H1 (cell line): ENCODE measurements at regions not wholly inside any gene's neighbourhood (a gene's known extent, or its start where the extent isn't known, plus 50 kb on each side); places are given as distances from the start of the nearest gene placed in this dataset.

Experiments
- CTCF ChIA-PET: fragments of 300-600 bp; sonication (Branson Sonifier 250); formaldehyde crosslinking; loops from one replicate; lab custom pipeline; 2021; ENCODE audit not compliant: partially characterized antibody; lab: Charles Lee
- POLR2A ChIA-PET: fragments of 300-600 bp; sonication (Branson Sonifier 250); formaldehyde crosslinking; loops from one replicate; lab custom pipeline; 2021; ENCODE audit warnings: inconsistent platforms; ENCODE audit not compliant: partially characterized antibody; lab: Charles Lee
- DNase-seq, 2 experiments: peaks; one replicate each; pipeline versions ENCODE4 v3.0.0 to v3.0.0-alpha.2; 2010 to 2022; ENCODE audit warnings: low spot score in 2 of 2, low read depth in 1 of 2, mixed read lengths in 1 of 2
- FAIRE-seq: peaks from 2 replicates; lab custom pipeline; 2011; peaks lifted over from hg19 to GRCh38; lab: Jason Lieb, UNC
- H2AFZ ChIP-seq: 2 replicates; pipeline ENCODE4 v1.8.1; 2012; ENCODE audit warnings: low read length, inconsistent platforms
- H2AK5ac ChIP-seq: 2 replicates; pipeline ENCODE4 v1.6.1; 2013; ENCODE audit warnings: low read depth, low read length
- H2BK120ac ChIP-seq: replicated peaks from 2 replicates; pipeline ENCODE3; 2013; ENCODE audit warnings: low read depth, low read length, inconsistent platforms
- H2BK12ac ChIP-seq: 2 replicates; pipeline ENCODE4 v1.6.1; 2013; ENCODE audit warnings: low read depth, low read length
- H2BK15ac ChIP-seq: 2 replicates; pipeline ENCODE4 v1.6.1; 2013; ENCODE audit warnings: low read length
- H2BK20ac ChIP-seq: 2 replicates; pipeline ENCODE4 v1.6.1; 2013; ENCODE audit warnings: low read length
- H2BK5ac ChIP-seq: 2 replicates; pipeline ENCODE4 v1.6.1; 2013; ENCODE audit warnings: low read depth, low read length
- H3K14ac ChIP-seq: 2 replicates; pipeline ENCODE4 v1.6.1; 2013; ENCODE audit warnings: inconsistent platforms; ENCODE audit not compliant: insufficient read length
- H3K18ac ChIP-seq: 2 replicates; pipeline ENCODE4 v1.6.1; 2013; ENCODE audit warnings: low read length; ENCODE audit errors: extremely low read depth
- H3K23ac ChIP-seq: 2 replicates; pipeline ENCODE4 v1.6.1; 2013; ENCODE audit warnings: inconsistent platforms; ENCODE audit not compliant: insufficient read length
- H3K23me2 ChIP-seq: 2 replicates; pipeline ENCODE4 v1.6.1; 2013; ENCODE audit warnings: low read depth, low read length
- H3K27ac ChIP-seq: 2 replicates; pipeline ENCODE4 v1.6.1; 2011; ENCODE audit warnings: low read depth, low read length, inconsistent platforms
- H3K27me3 ChIP-seq, 4 experiments: replicated peaks in 1 of 4; 1 replicate in 1 of 4; 2 replicates in 3 of 4; pipeline versions ENCODE4 v1.6.1 to v1.8.1; 2011 to 2013; ENCODE audit warnings: low read length in 3 of 4, mild to moderate bottlenecking in 3 of 4, inconsistent platforms in 2 of 4, mixed read lengths in 2 of 4, moderate library complexity in 1 of 4; ENCODE audit not compliant: control insufficient read depth in 3 of 4, insufficient read depth in 3 of 4; ENCODE audit errors: extremely low read depth in 1 of 4
- H3K36me3 ChIP-seq, 4 experiments: 2 replicates each; pipeline versions ENCODE4 v1.6.1 to v1.8.1; 2011 to 2013; ENCODE audit warnings: mild to moderate bottlenecking in 4 of 4, low read length in 3 of 4, moderate library complexity in 2 of 4, control low read depth in 1 of 4, inconsistent platforms in 1 of 4; ENCODE audit not compliant: insufficient read depth in 4 of 4, control insufficient read depth in 2 of 4
- H3K4ac ChIP-seq: replicated peaks from 2 replicates; pipeline ENCODE3; 2013; ENCODE audit warnings: low read length, low read depth, mixed read lengths, inconsistent platforms; ENCODE audit not compliant: insufficient read length
- H3K4me1 ChIP-seq, 4 experiments: replicated peaks in 1 of 4; 1 replicate in 1 of 4; 2 replicates in 3 of 4; pipeline versions ENCODE4 v1.6.1 to v1.8.1; 2011 to 2013; ENCODE audit warnings: low read length in 3 of 4, inconsistent platforms in 2 of 4, mixed read lengths in 1 of 4; ENCODE audit not compliant: insufficient read depth in 4 of 4, control insufficient read depth in 3 of 4
- H3K4me2 ChIP-seq, 2 experiments: 2 replicates each; pipeline versions ENCODE4 v1.6.1 to v1.8.1; 2011 to 2013; ENCODE audit warnings: low read depth in 2 of 2, low read length in 2 of 2, control low read depth in 1 of 2, inconsistent platforms in 1 of 2, mild to moderate bottlenecking in 1 of 2; ENCODE audit not compliant: insufficient read depth in 1 of 2
- H3K4me3 ChIP-seq, 4 experiments: fragments of 200-600, 300-600 bp in 1 of 4; sonication (generic), shearing (Covaris generic), sonication (Bioruptor Twin) in 1 of 4; 2 replicates each; pipeline versions ENCODE4 v1.5.1 to v1.8.1; 2011 to 2016; ENCODE audit warnings: low read length in 4 of 4, low read depth in 3 of 4, control low read depth in 2 of 4, inconsistent platforms in 2 of 4, mild to moderate bottlenecking in 2 of 4, mixed read lengths in 1 of 4, moderate library complexity in 1 of 4; ENCODE audit not compliant: insufficient read depth in 2 of 4; ENCODE audit errors: extremely low read depth in 1 of 4
- H3K56ac ChIP-seq: replicated peaks from 2 replicates; pipeline ENCODE3; 2013; ENCODE audit warnings: low read depth, mild to moderate bottlenecking, mixed read lengths, low read length, inconsistent platforms; ENCODE audit not compliant: insufficient read length
- H3K79me1 ChIP-seq: 2 replicates; pipeline ENCODE4 v1.6.1; 2013; ENCODE audit warnings: low read depth, low read length, control low read depth
- H3K79me2 ChIP-seq, 2 experiments: 2 replicates each; pipeline versions ENCODE4 v1.6.1 to v1.8.1; 2012 to 2013; ENCODE audit warnings: low read length in 2 of 2, mild to moderate bottlenecking in 2 of 2, inconsistent platforms in 1 of 2; ENCODE audit not compliant: insufficient read depth in 2 of 2, control insufficient read depth in 1 of 2
- H3K9ac ChIP-seq, 4 experiments: replicated peaks in 1 of 4; 1 replicate in 1 of 4; 2 replicates in 3 of 4; pipeline versions ENCODE4 v1.6.1 to v1.8.1; 2011 to 2013; ENCODE audit warnings: low read depth in 3 of 4, low read length in 3 of 4, control low read depth in 2 of 4, mild to moderate bottlenecking in 2 of 4, moderate library complexity in 2 of 4, inconsistent platforms in 1 of 4; ENCODE audit errors: extremely low read depth in 1 of 4
- H3K9me3 ChIP-seq, 2 experiments: 2 replicates each; pipeline versions ENCODE4 v1.6.1 to v1.8.1; 2012 to 2013; ENCODE audit warnings: mild to moderate bottlenecking in 2 of 2, moderate library complexity in 2 of 2, control low read depth in 1 of 2, inconsistent platforms in 1 of 2, low read depth in 1 of 2, low read length in 1 of 2, mixed read lengths in 1 of 2; ENCODE audit not compliant: insufficient read depth in 2 of 2
- H4K20me1 ChIP-seq, 2 experiments: replicated peaks in 1 of 2; 2 replicates each; pipeline versions ENCODE3 to v1.8.1; 2011 to 2013; ENCODE audit warnings: inconsistent platforms in 2 of 2, low read length in 2 of 2, mild to moderate bottlenecking in 1 of 2; ENCODE audit not compliant: insufficient read depth in 2 of 2, control insufficient read depth in 1 of 2
- H4K5ac ChIP-seq: 2 replicates; pipeline ENCODE4 v1.6.1; 2013; ENCODE audit warnings: low read length, low read depth, mixed read lengths, inconsistent platforms; ENCODE audit not compliant: insufficient read length
- H4K8ac ChIP-seq: 2 replicates; pipeline ENCODE4 v1.8.0; 2013; ENCODE audit warnings: mild to moderate bottlenecking, moderate library complexity, low read length, inconsistent platforms; ENCODE audit not compliant: insufficient read depth; ENCODE audit errors: extremely low read depth
- H4K91ac ChIP-seq: replicated peaks from 2 replicates; pipeline ENCODE3; 2013; ENCODE audit warnings: low read length, mixed read lengths, inconsistent platforms; ENCODE audit not compliant: insufficient read length
- CBX5 ChIP-seq: fragments of 300-800, 300-1000 bp; sonication (generic); IDR thresholded peaks from 2 replicates; pipeline ENCODE4 v1.7.1; 2016; ENCODE audit warnings: antibody characterized with exemption, low read length, low read depth
- EZH2 ChIP-seq: fragments of 200-600 bp; sonication (generic); IDR thresholded peaks from 2 replicates; pipeline ENCODE4 v1.7.1; 2012; ENCODE audit warnings: low read depth, mild to moderate bottlenecking, moderate library complexity, low read length, inconsistent platforms; ENCODE audit not compliant: severe bottlenecking
- KDM4A ChIP-seq: IDR thresholded peaks from one replicate; pipeline ENCODE4 v1.7.1; 2012; ENCODE audit warnings: low read depth, mild to moderate bottlenecking, moderate library complexity, low read length, inconsistent platforms; ENCODE audit not compliant: severe bottlenecking
- MAFK ChIP-seq: IDR thresholded peaks from 2 replicates; pipeline ENCODE4 v1.6.1; 2012; ENCODE audit warnings: low read depth, mild to moderate bottlenecking, improper control_type of control experiment, low read length
- POU5F1 ChIP-seq: IDR thresholded peaks from 2 replicates; pipeline ENCODE4 v1.6.1; 2011; ENCODE audit warnings: low read depth, mild to moderate bottlenecking, low read length, moderate library complexity
- SP4 ChIP-seq: IDR thresholded peaks from 2 replicates; pipeline ENCODE4 v1.6.1; 2012; ENCODE audit warnings: low read length, inconsistent platforms
- TEAD4 ChIP-seq: IDR thresholded peaks from 2 replicates; pipeline ENCODE4 v1.6.1; 2012; ENCODE audit warnings: low read depth, low read length, inconsistent platforms, mixed read lengths
- WGBS, 2 experiments: shearing (Covaris generic) in 1 of 2; methylation state at CpG; one replicate each; pipeline versions ENCODE4 v1.1.6 to v1.1.7; 2013 to 2015; ENCODE audit warnings: low lambda C conversion rate in 2 of 2, mixed read lengths in 2 of 2, inconsistent platforms in 1 of 2, low coverage in 1 of 2, missing lambda C conversion rate in 1 of 2; ENCODE audit not compliant: insufficient replicate concordance in 2 of 2, insufficient coverage in 1 of 2, insufficient read length in 1 of 2; ENCODE audit errors: extremely low coverage in 1 of 2, missing lambda C conversion rate in 1 of 2; 5-methylcytosine and 5-hydroxymethylcytosine counted together

GRCh38 chr11:56848141-56848809, 99.8 kb upstream of the OR9G4 start:
- 92% methylated on average over 8 of the region's 8 CpGs; no CpG with 5 or more reads in 1 of the 2 experiments for WGBS, 2 experiments
- Histone ChIP-seq H3K9me3 (peaks cover 0 to 10% of the 10 kb centered on the region in 2 experiments; a peak in 1 of 4 replicates), H3K23me2 (no peaks in the 10 kb centered on the region), H3K9ac (no peak overlapping the region), H4K8ac (no peak overlapping the region), H3K36me3 (no peaks in the 10 kb centered on the region), H4K5ac (no peak overlapping the region), H3K4me2 (no peak overlapping the region), H3K4me3 (no peak overlapping the region), H3K4ac (no peak overlapping the region), H2BK5ac (no peak overlapping the region), H3K27me3 (no peaks in the 10 kb centered on the region)
- CTCF ChIA-PET: interaction anchor here (0.6 to 1.5 kb wide), 4 partner anchors 10 to 1675 kb away, joined by 3 to 9 read pairs (median 6); no protein-coding TSS in a partner anchor
- no peak for DNase-seq
- POLR2A ChIA-PET: no interaction called here
- TF ChIP-seq KDM4A: no peak
- TF ChIP-seq SP4: no peak
- TF ChIP-seq MAFK: no peak
- TF ChIP-seq EZH2: no peak
- no peak for TF ChIP-seq CBX5
- TF ChIP-seq TEAD4: no peak
- TF ChIP-seq POU5F1: no peak
- TF ChIP-seq, all 59 proteins: peak for 0
- H3K79me1 ChIP-seq: no peaks in the 10 kb centered on the region
- no peak overlapping the region for H2BK20ac ChIP-seq
- no peak overlapping the region for H3K23ac ChIP-seq
- no peak overlapping the region for H2BK15ac ChIP-seq
- no peaks in the 10 kb centered on the region for H3K4me1 ChIP-seq
- H3K18ac ChIP-seq: no peak overlapping the region
- H3K14ac ChIP-seq: no peak overlapping the region
- no peaks in the 10 kb centered on the region for H3K79me2 ChIP-seq
- H2BK12ac ChIP-seq: no peak overlapping the region
- H4K20me1 ChIP-seq: no peaks in the 10 kb centered on the region
- no peak overlapping the region for H3K27ac ChIP-seq
- H2AK5ac ChIP-seq: no peak overlapping the region
- H4K91ac ChIP-seq: no peak overlapping the region
- no peak overlapping the region for H2AFZ ChIP-seq
- no peak overlapping the region for H3K56ac ChIP-seq
- FAIRE-seq: no peak
- H2BK120ac ChIP-seq: no peak overlapping the region
